ENCODE measurements at regions not wholly inside any gene's neighbourhood (a gene's known extent, or its start where the extent isn't known, plus 50 kb on each side); places are given as distances from the start of the nearest gene placed in this dataset.

DNA sequence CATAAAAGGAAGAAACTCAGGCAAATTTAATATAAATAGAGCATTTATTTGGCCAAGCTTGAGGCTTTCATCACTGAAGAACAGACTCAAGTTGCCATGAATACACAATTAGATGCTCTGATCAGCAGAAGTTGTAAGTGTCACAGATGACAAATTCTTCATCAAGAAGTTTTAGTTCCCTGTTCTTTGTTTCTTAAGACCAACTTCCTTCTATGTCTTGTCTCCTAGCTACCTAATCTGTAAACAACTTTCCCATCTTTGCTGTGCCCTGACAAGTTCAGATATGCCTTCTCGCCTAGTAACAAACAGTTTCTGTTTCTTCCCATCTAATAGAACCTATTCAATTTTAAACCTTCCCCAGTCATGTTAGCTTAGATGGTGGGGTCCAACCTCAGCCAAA is 353.4 kb upstream of the HSFY2 start:
- Histone ChIP-seq H3K27ac (ENCODE audit: low read length) (no peak overlapping the region), H3K4me3 (ENCODE audit: low read length) (no peak overlapping the region), H3K4me1 (ENCODE audit: insufficient read depth, low read length) (no peaks in the 10 kb centered on the region; the same call in 1 of the 2 replicates), H3K9me3 (ENCODE audit: insufficient read depth, low read depth, low read length) (no peaks in the 10 kb centered on the region), H3K36me3 (ENCODE audit: insufficient read depth, low read depth, low read length) (no peaks in the 10 kb centered on the region), H3K9ac (ENCODE audit: low read depth, low read length) (no peak overlapping the region), H3K27me3 (ENCODE audit: insufficient read depth, low read length) (no peaks in the 10 kb centered on the region)

DNA sequence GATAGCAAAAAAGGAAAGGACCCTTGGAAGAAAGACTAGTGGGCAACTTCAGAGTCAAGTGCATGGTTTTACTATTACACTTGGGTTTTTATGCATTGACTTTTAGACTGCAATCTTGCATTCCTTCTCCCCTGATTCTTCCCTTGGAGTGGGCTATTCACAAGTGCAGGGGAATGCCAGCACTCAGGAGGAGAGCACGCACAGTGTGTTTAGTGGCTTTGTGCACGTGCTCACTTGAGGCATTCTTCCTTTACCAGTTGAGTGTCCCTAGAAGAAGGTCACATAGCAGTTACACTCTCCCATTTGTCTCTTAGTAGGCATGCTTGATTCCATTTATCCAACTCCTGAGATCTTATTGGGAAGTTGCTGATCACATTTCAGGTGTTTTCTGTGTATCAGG is 351.1 kb upstream of the HSFY2 start:
- Histone ChIP-seq H3K4me3 (ENCODE audit: low read length) (no peak overlapping the region), H3K27ac (ENCODE audit: low read length) (no peak overlapping the region), H3K36me3 (ENCODE audit: insufficient read depth, low read depth, low read length) (no peaks in the 10 kb centered on the region), H3K4me1 (ENCODE audit: insufficient read depth, low read length) (no peaks in the 10 kb centered on the region; the same call in 1 of the 2 replicates), H3K9me3 (ENCODE audit: insufficient read depth, low read depth, low read length) (no peaks in the 10 kb centered on the region), H3K27me3 (ENCODE audit: insufficient read depth, low read length) (no peaks in the 10 kb centered on the region), H3K9ac (ENCODE audit: low read depth, low read length) (no peak overlapping the region)

DNA sequence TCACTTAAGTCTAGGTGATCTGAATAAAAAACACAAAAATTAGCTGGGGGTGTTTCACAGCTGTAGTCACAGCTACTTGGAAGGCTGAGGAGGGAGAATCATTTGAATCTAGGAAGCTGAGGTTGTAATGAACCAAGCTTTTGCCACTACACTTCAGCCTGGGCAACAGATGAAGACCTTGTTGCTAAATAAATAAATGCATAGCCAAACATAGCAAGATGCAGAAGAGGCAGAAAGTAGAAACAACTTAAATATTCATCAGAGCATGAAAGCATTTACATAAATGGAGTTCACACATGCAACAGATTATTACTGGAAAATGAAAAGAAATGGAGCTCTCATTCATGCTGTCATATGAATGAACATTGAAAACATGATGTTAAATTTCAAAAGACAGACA is 348.9 kb upstream of the HSFY2 start:
- no peak overlapping the region for H3K9ac ChIP-seq (ENCODE audit: low read depth, low read length)
- no peaks in the 10 kb centered on the region for H3K36me3 ChIP-seq (ENCODE audit: insufficient read depth, low read depth, low read length)
- no peak overlapping the region for H3K27ac ChIP-seq (ENCODE audit: low read length)
- H3K4me3 ChIP-seq (ENCODE audit: low read length) = no peak overlapping the region
- H3K4me1 ChIP-seq (ENCODE audit: insufficient read depth, low read length) = no peaks in the 10 kb centered on the region; the same call in 1 of the 2 replicates
- H3K9me3 ChIP-seq (ENCODE audit: insufficient read depth, low read depth, low read length) = no peaks in the 10 kb centered on the region
- H3K27me3 ChIP-seq (ENCODE audit: insufficient read depth, low read length) = no peaks in the 10 kb centered on the region

DNA sequence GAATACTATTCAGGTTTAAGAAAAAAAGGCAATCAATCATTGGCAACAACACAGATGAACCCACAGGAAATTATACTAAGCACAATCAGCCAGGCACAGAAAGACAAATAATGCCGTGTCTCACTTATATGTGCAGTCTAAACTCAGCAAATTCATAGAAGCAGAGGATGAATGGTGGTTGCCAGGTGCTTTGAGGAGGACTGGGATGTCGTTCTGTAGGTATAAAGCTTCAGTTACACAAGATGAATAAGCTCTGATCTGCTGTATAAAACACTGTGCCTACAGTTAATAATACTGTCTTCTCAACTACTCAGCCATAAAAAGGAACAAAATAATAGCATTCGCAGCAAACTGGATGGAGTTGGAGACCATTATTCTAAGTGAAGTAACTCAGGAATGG is 324.8 kb upstream of the HSFY2 start:
- Histone ChIP-seq H3K36me3 (ENCODE audit: insufficient read depth, low read depth, low read length) (no peaks in the 10 kb centered on the region), H3K9ac (ENCODE audit: low read depth, low read length) (no peak overlapping the region), H3K9me3 (ENCODE audit: insufficient read depth, low read depth, low read length) (no peaks in the 10 kb centered on the region), H3K4me1 (ENCODE audit: insufficient read depth, low read length) (no peaks in the 10 kb centered on the region), H3K4me3 (ENCODE audit: low read length) (no peak overlapping the region), H3K27me3 (ENCODE audit: insufficient read depth, low read length) (no peaks in the 10 kb centered on the region), H3K27ac (ENCODE audit: low read length) (no peak overlapping the region)

DNA sequence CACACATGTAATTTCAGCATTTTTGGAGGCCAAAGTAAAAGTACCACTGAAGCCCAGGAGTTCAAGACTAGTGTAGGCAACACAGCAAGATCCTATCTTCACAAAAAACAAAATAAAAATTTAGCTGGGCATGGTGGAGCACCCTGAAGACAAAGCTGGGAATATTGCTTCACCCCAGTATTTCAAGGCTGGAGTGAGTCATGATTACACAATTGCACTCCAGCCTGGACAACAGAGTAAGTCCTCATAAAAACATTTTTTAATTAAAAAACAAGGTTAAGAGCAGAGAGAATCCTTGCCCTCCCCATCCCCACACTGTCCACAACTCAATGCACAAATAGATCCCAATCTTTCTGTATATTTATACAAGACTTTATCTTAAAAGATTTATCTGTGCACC is 321.9 kb upstream of the HSFY2 start:
- H3K27ac ChIP-seq (ENCODE audit: low read length) = no peak overlapping the region
- no peaks in the 10 kb centered on the region for H3K36me3 ChIP-seq (ENCODE audit: insufficient read depth, low read depth, low read length)
- H3K9me3 ChIP-seq (ENCODE audit: insufficient read depth, low read depth, low read length) = no peaks in the 10 kb centered on the region

DNA sequence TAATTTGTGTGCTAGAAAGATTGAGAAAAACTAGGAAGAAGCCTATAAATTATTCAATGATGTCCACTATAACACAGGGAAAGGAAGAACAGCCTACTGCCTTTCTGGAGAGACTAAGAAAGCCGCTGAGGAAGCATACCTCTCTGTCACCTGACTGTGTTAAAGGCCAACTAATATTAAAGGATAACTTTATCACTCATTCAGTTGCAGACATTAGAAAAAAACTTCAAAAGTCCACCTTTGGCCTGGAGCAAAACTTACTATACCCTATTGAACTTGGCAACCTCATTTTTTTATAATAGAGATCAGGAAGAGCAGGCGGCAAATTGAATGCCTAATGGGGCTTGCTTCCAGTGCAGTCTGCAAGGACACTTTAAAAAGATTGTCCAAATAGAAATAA is 309.5 kb upstream of the HSFY2 start:
- H3K27me3 ChIP-seq (ENCODE audit: insufficient read depth, low read length) = no peaks in the 10 kb centered on the region
- H3K4me1 ChIP-seq (ENCODE audit: insufficient read depth, low read length) = no peaks in the 10 kb centered on the region
- H3K4me3 ChIP-seq (ENCODE audit: low read length) = no peak overlapping the region
- H3K27ac ChIP-seq (ENCODE audit: low read length) = no peak overlapping the region
- H3K9ac ChIP-seq (ENCODE audit: low read depth, low read length) = no peak overlapping the region
- H3K9me3 ChIP-seq (ENCODE audit: insufficient read depth, low read depth, low read length) = no peaks in the 10 kb centered on the region
- H3K36me3 ChIP-seq (ENCODE audit: insufficient read depth, low read depth, low read length) = no peaks in the 10 kb centered on the region

More for the DNA sequence above, 321.9 kb upstream of the HSFY2 start:
- Histone ChIP-seq H3K27me3 (ENCODE audit: insufficient read depth, low read length) (no peaks in the 10 kb centered on the region), H3K4me1 (ENCODE audit: insufficient read depth, low read length) (no peaks in the 10 kb centered on the region), H3K4me3 (ENCODE audit: low read length) (no peak overlapping the region), H3K9ac (ENCODE audit: low read depth, low read length) (no peak overlapping the region)

DNA sequence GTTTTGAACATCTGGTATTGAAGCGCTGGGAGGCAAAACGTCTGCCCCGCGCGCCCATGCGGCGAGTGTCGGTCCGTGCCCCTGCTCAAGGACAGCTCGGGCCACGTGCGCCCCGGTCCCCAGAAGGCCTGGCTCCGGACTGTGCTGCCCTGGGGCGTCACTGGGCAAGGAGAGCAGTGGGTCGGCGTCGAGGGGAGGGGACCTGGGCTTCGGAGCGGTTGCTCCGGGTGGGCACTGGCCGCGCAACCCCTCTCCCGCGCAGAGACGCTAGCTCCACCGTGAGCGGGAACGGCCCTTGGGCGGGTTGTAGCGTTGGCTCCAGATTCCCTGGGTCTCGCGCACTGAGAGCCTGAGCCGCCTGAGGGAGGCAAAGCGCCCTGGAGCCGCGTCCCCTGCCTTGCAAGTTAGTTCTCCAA is 304.2 kb upstream of the HSFY2 start:
- Histone ChIP-seq H3K4me3 (ENCODE audit: low read length) (peak overlapping the region; percentile 65; the same call in 1 of the 2 replicates), H3K27ac (ENCODE audit: low read length) (no peak overlapping the region), H3K9ac (ENCODE audit: low read depth, low read length) (no peak overlapping the region; the same call in 1 of the 2 replicates), H3K9me3 (ENCODE audit: insufficient read depth, low read depth, low read length) (no peaks in the 10 kb centered on the region), H3K4me1 (ENCODE audit: insufficient read depth, low read length) (peaks cover 9% of the 10 kb centered on the region; the same call in 1 of the 2 replicates), H3K27me3 (ENCODE audit: insufficient read depth, low read length) (no peaks in the 10 kb centered on the region), H3K36me3 (ENCODE audit: insufficient read depth, low read depth, low read length) (no peaks in the 10 kb centered on the region)

DNA sequence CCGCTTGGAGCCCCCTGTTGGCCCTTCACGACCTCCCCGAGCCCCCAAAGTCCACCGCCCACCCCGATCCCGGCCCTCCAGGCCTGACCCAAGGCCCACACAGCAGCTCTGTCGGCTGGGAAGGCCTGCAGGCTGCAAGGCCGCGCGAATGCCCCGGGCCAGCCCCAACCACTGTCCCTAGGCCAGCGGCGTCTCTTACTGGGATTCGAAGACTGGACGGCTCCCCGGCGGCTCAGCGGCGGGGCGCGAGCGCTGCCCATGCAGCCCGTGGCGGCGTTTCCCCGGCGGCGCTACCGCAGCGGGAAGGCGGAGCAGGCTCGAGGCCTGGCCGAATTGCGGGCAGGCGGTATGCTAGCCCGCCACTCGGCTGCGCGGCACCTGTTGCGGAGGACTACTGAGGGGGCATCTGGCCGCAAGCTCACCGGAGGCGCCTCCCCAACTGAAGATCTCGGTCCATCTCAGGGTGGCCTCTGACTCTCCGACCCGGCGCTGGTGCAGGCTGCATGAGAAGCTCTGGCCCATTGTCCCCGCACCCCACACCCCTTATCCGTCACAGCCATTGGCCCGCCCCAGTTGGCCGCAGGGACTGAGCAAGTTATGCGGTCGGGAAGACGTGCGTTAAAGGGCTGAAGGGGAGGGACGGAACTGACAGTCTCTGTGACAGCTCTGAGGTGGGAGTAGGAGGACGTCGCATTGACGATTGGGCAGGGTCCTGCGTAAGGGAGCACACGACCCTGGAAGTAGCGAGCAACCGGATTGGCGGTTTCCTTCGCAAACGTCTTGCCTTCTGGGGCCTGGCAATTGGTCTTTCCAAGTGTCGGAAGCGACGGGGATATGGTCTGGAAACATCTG is 303.5 kb upstream of the HSFY2 start:
- peak overlapping the region; percentile 63; the same call in 1 of the 2 replicates for H3K9ac ChIP-seq (ENCODE audit: low read depth, low read length)
- H3K36me3 ChIP-seq (ENCODE audit: insufficient read depth, low read depth, low read length) = no peaks in the 10 kb centered on the region
- H3K27me3 ChIP-seq (ENCODE audit: insufficient read depth, low read length) = no peaks in the 10 kb centered on the region
- H3K4me1 ChIP-seq (ENCODE audit: insufficient read depth, low read length) = peaks cover 9% of the 10 kb centered on the region; the same call in 1 of the 2 replicates
- H3K4me3 ChIP-seq (ENCODE audit: low read length) = peak overlapping the region; percentile 65; the same call in 1 of the 2 replicates
- no peak overlapping the region for H3K27ac ChIP-seq (ENCODE audit: low read length)
- no peaks in the 10 kb centered on the region for H3K9me3 ChIP-seq (ENCODE audit: insufficient read depth, low read depth, low read length)

DNA sequence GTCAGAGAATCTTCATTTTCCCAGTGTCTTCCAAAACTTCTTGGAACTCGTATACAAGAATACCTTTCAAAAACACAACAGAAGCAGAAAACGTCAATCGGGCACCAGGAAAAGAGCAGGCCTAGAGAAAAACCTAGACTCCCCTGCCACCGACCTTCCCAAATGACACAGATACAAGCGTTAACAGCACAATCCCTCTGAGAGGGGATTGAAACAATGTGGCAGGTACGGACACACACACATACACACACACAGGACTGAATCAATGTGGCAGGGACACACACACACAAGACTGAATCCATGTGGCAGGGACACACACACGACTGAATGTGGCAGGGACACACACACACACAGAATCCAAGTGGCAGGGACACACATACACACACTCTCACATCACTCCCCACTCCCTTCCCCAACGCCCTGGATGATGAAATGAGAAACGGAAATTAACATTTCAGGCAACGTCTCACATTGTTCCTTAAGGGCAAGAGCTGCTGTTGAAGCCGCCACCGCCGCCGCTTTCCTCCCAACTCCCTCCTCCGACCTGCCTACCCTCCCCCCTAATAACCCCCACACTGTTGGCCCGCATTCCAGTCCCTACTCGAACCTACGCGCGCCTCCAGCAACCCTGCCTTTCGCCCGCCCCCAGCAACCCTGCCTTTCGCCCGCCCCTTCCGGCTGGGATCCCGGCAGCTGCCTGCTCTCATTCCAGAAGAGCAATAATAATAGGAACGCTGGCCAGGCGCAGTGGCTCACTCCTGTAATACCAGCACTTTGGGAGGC is 302.1 kb upstream of the HSFY2 start:
- no peaks in the 10 kb centered on the region for H3K9me3 ChIP-seq (ENCODE audit: insufficient read depth, low read depth, low read length)
- peaks cover 9% of the 10 kb centered on the region; the same call in 1 of the 2 replicates for H3K4me1 ChIP-seq (ENCODE audit: insufficient read depth, low read length)
- H3K4me3 ChIP-seq (ENCODE audit: low read length) = peak overlapping the region; percentile 88
- no peaks in the 10 kb centered on the region for H3K36me3 ChIP-seq (ENCODE audit: insufficient read depth, low read depth, low read length)
- peak overlapping the region; percentile 88 for H3K27ac ChIP-seq (ENCODE audit: low read length)
- H3K9ac ChIP-seq (ENCODE audit: low read depth, low read length) = peak overlapping the region; percentile 96
- no peaks in the 10 kb centered on the region for H3K27me3 ChIP-seq (ENCODE audit: insufficient read depth, low read length)

DNA sequence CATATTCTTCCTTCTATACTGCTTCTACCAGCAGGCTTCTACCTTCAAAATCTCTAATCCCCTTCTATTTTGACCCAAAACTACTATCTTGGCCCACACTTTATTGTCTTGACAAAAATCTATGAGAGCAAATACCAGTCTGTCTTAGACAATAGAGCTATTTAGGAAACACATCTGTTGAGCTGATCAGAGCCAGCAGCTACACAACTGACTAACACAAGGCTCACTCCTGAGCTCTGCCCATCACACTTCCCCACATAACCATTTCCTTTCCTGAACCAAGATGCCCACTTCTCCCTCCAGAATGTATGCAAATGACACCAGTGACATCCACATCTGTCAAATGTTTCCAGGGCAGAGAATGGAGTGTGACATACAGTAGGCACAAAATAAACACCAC is 293.9 kb upstream of the HSFY2 start:
- H3K4me3 ChIP-seq (ENCODE audit: low read length) = no peak overlapping the region
- no peaks in the 10 kb centered on the region; the same call in 1 of the 2 replicates for H3K4me1 ChIP-seq (ENCODE audit: insufficient read depth, low read length)
- H3K27me3 ChIP-seq (ENCODE audit: insufficient read depth, low read length) = no peaks in the 10 kb centered on the region
- H3K9ac ChIP-seq (ENCODE audit: low read depth, low read length) = no peak overlapping the region
- H3K36me3 ChIP-seq (ENCODE audit: insufficient read depth, low read depth, low read length) = no peaks in the 10 kb centered on the region; the same call in 1 of the 2 replicates
- H3K27ac ChIP-seq (ENCODE audit: low read length) = no peak overlapping the region
- H3K9me3 ChIP-seq (ENCODE audit: insufficient read depth, low read depth, low read length) = no peaks in the 10 kb centered on the region

DNA sequence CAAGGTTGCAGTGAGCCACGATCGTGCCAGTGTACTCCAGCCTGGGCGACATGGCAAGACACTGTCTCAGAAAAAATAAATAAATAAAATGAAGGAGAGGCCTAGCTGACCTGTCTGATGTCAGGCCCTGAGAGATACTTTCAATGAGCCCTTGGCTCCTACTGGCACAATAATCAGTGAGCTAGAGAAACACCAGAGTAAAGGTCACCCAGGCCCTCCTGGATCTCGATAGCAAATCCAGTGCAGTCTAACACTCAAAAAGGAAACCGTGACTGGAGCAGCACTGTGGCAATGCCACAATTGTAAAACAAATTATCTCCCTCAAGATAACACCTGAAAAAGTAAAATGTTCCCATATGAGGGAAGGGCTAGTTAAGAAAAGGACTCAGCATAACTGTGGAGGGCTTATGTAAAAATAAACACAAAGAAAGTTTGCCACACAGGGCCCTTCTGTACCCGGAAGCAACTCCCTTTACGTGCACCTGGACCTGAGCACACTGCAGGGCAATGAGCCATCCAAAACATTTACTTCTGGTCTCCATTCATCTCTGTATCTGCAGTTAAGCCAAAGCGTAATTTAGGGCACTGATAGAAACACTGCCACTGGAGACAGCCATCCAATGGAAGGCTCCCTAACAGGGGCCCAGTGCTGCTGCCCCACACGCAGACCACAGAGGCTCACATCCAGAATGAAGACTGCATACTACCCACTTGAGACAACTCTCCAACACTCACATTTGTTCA is 293.1 kb upstream of the HSFY2 start:
- no peaks in the 10 kb centered on the region; the same call in 1 of the 2 replicates for H3K4me1 ChIP-seq (ENCODE audit: insufficient read depth, low read length)
- H3K9me3 ChIP-seq (ENCODE audit: insufficient read depth, low read depth, low read length) = no peaks in the 10 kb centered on the region
- H3K27me3 ChIP-seq (ENCODE audit: insufficient read depth, low read length) = no peaks in the 10 kb centered on the region
- H3K9ac ChIP-seq (ENCODE audit: low read depth, low read length) = no peak overlapping the region
- no peaks in the 10 kb centered on the region; the same call in 1 of the 2 replicates for H3K36me3 ChIP-seq (ENCODE audit: insufficient read depth, low read depth, low read length)
- no peak overlapping the region for H3K4me3 ChIP-seq (ENCODE audit: low read length)
- no peak overlapping the region for H3K27ac ChIP-seq (ENCODE audit: low read length)

Data from iPS-20b (cell line).